ENCODE measurements at regions not wholly inside any gene's neighbourhood (a gene's known extent, or its start where the extent isn't known, plus 50 kb on each side); places are given as distances from the start of the nearest gene placed in this dataset.

DNA sequence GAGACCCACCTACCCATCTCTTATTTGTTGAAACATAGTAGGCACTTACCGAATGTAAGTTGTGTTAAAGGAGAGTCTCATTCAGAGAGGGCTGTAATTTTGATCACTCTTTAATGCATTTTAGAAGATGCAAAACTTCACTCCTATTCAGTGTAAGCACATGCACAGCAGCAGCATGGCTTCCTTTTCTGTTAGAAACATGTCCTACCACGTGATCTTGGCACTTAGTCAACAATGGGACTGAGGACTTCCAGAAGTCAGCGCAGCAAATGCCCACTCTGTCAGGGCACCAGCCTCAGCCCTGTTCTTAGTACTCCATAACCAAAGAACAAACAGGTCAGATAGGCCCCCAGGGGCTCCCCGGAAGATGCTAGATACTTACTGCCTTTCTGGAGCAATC is 456.5 kb downstream of the METTL4 start:
- H3K9me3 Mint-ChIP-seq (ENCODE audit: unreplicated experiment): no peaks in the 10 kb centered on the region
- ChIA-PET CTCF (no interaction called here), POLR2A (no interaction called here)
- H3K27me3 ChIP-seq (replicated peaks; ENCODE audit: control insufficient read depth, insufficient read depth, low read length): no peaks in the 10 kb centered on the region
- H3K36me3 Mint-ChIP-seq (ENCODE audit: insufficient read depth, unreplicated experiment): no peaks in the 10 kb centered on the region
- no peaks in the 10 kb centered on the region for H3K4me1 ChIP-seq
- no peaks in the 10 kb centered on the region for H3K9me3 ChIP-seq
- no peak overlapping the region for H3K4me3 ChIP-seq (ENCODE audit: low read depth, low read length)
- intact Hi-C loops (cut with micrococcal nuclease; ENCODE audit: unreplicated experiment): loop anchor here (10.0 kb wide), 1 partner anchor 60 kb away; no protein-coding TSS in a partner anchor
- BruUV-seq (replicated peaks): no TSS peak
- H3K27ac Mint-ChIP-seq (ENCODE audit: unreplicated experiment): no peak overlapping the region
- no peaks in the 10 kb centered on the region for H3K36me3 ChIP-seq (ENCODE audit: control insufficient read depth, insufficient read depth, low read length)
- no peak for DNase-seq
- no peak for TF ChIP-seq CTCF (IDR thresholded peaks at IDR 0.05; ENCODE audit: insufficient read depth in 1 of 2, low read depth in 1 of 2, low read length in 1 of 2, severe bottlenecking in 1 of 2, unreplicated experiment in 1 of 2)
- H3K4me3 Mint-ChIP-seq (ENCODE audit: unreplicated experiment): no peak overlapping the region
- H3K27me3 Mint-ChIP-seq (ENCODE audit: insufficient read depth, unreplicated experiment): no peaks in the 10 kb centered on the region
- H3K4me1 Mint-ChIP-seq (ENCODE audit: low read depth, unreplicated experiment): peaks cover 7% of the 10 kb centered on the region

GRCh38 chr18:2121224-2121623 is 450.1 kb downstream of the METTL4 start:
- POLR2A ChIA-PET: no interaction called here
- intact Hi-C loops (cut with micrococcal nuclease; ENCODE audit: unreplicated experiment): loop anchor here (1.0 kb wide), 2 partner anchors 207 to 370 kb away; no protein-coding TSS in a partner anchor
- H3K27ac Mint-ChIP-seq (ENCODE audit: unreplicated experiment): no peak overlapping the region

DNA sequence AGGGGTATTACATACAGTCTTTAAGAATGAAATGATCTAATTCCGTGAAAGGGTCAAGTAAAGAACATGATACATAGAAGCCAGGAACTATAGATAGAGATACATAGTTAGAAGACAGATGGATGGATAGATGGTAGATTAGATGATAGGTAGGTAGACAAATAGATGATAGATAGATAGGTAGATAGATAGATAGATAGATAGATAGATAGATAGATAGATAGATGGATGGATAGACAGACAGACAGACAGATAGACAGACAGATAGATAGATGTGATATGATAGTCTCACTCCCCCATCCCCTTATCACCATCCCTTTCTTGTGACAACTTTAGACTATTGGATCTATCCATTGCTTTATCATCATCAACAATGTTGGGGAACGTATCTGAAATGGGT is 448.2 kb downstream of the METTL4 start:
- intact Hi-C loops (cut with micrococcal nuclease; ENCODE audit: unreplicated experiment): no loop called here
- H3K9me3 ChIP-seq: no peaks in the 10 kb centered on the region
- H3K27me3 ChIP-seq (replicated peaks; ENCODE audit: control insufficient read depth, insufficient read depth, low read length): no peaks in the 10 kb centered on the region
- BruUV-seq (replicated peaks): no TSS peak
- H3K27ac Mint-ChIP-seq (ENCODE audit: unreplicated experiment): no peak overlapping the region
- no peak overlapping the region for H3K4me3 ChIP-seq (ENCODE audit: low read depth, low read length)
- TF ChIP-seq CTCF (IDR thresholded peaks at IDR 0.05; ENCODE audit: insufficient read depth in 1 of 2, low read depth in 1 of 2, low read length in 1 of 2, severe bottlenecking in 1 of 2, unreplicated experiment in 1 of 2): no peak
- H3K36me3 ChIP-seq (ENCODE audit: control insufficient read depth, insufficient read depth, low read length): no peaks in the 10 kb centered on the region
- DNase-seq: no peak
- H3K27me3 Mint-ChIP-seq (ENCODE audit: insufficient read depth, unreplicated experiment): no peaks in the 10 kb centered on the region
- ChIA-PET CTCF (no interaction called here), POLR2A (no interaction called here)
- H3K9me3 Mint-ChIP-seq (ENCODE audit: unreplicated experiment): peaks cover 11% of the 10 kb centered on the region
- no peaks in the 10 kb centered on the region for H3K4me1 ChIP-seq
- no peak overlapping the region for H3K4me3 Mint-ChIP-seq (ENCODE audit: unreplicated experiment)
- no peaks in the 10 kb centered on the region for H3K4me1 Mint-ChIP-seq (ENCODE audit: low read depth, unreplicated experiment)
- H3K36me3 Mint-ChIP-seq (ENCODE audit: insufficient read depth, unreplicated experiment): no peaks in the 10 kb centered on the region

More at GRCh38 chr18:2121224-2121623, 450.1 kb downstream of the METTL4 start:
- no peaks in the 10 kb centered on the region for H3K4me1 Mint-ChIP-seq (ENCODE audit: low read depth, unreplicated experiment)
- no peak overlapping the region for H3K4me3 ChIP-seq (ENCODE audit: low read depth, low read length)
- H3K9me3 Mint-ChIP-seq (ENCODE audit: unreplicated experiment): no peaks in the 10 kb centered on the region
- peak in 1 of 2 experiments; percentile 10 for TF ChIP-seq CTCF (IDR thresholded peaks at IDR 0.05; ENCODE audit: insufficient read depth in 1 of 2, low read depth in 1 of 2, low read length in 1 of 2, severe bottlenecking in 1 of 2, unreplicated experiment in 1 of 2)
- no peak overlapping the region for H3K4me3 Mint-ChIP-seq (ENCODE audit: unreplicated experiment)
- no peaks in the 10 kb centered on the region for H3K27me3 ChIP-seq (replicated peaks; ENCODE audit: control insufficient read depth, insufficient read depth, low read length)
- no peaks in the 10 kb centered on the region for H3K4me1 ChIP-seq
- H3K9me3 ChIP-seq: no peaks in the 10 kb centered on the region
- no TSS peak for BruUV-seq (replicated peaks)
- no peak for DNase-seq
- CTCF ChIA-PET: no interaction called here
- H3K36me3 Mint-ChIP-seq (ENCODE audit: insufficient read depth, unreplicated experiment): no peaks in the 10 kb centered on the region
- no peaks in the 10 kb centered on the region for H3K27me3 Mint-ChIP-seq (ENCODE audit: insufficient read depth, unreplicated experiment)
- H3K36me3 ChIP-seq (ENCODE audit: control insufficient read depth, insufficient read depth, low read length): no peaks in the 10 kb centered on the region

Measured in Caco-2 (cell line).